Gastrocnemius medialis (tissue), 4 donors: ENCODE measurements at regions not wholly inside any gene's neighbourhood (a gene's known extent, or its start where the extent isn't known, plus 50 kb on each side); places are given as distances from the start of the nearest gene placed in this dataset.

Source experiments
- CTCF ChIP-seq, 5 experiments: fragments of 450-650 bp in 3 of 5; fragments of 200-600 bp in 2 of 5; sonication (generic) in 2 of 5; IDR thresholded peaks in 4 of 5; conservative IDR thresholded peaks in 1 of 5; 1 replicate in 4 of 5; 2 replicates in 1 of 5; pipeline ENCODE4 v1.5.1; 2016 to 2019; ENCODE audit warnings: antibody characterized with exemption in 5 of 5, mild to moderate bottlenecking in 3 of 5, moderate library complexity in 3 of 5
- POLR2A ChIP-seq, 2 donors: fragments of 450-650 bp; IDR thresholded peaks; one replicate each; pipeline ENCODE4 v1.6.1; 2017; ENCODE audit warnings: antibody characterized with exemption in 2 of 2, mild to moderate bottlenecking in 2 of 2, moderate library complexity in 2 of 2

GRCh38 chr10:128777342-128777741, 651.1 kb upstream of the MKI67 start:
- TF ChIP-seq CTCF (IDR thresholded peaks at IDR 0.05 in 4 of 5, conservative IDR thresholded peaks at IDR 0.05 in 1 of 5), result no peak
- TF ChIP-seq POLR2A (IDR thresholded peaks at IDR 0.05), result no peak
